ENCODE measurements at regions not wholly inside any gene's neighbourhood (a gene's known extent, or its start where the extent isn't known, plus 50 kb on each side); places are given as distances from the start of the nearest gene placed in this dataset.

GRCh38 chr6:141867767-141868166, 265.0 kb upstream of the GJE1 start:
- no peak for TF ChIP-seq CTCF (IDR thresholded peaks at IDR 0.05; ENCODE audit: borderline replicate concordance, control extremely low read depth, extremely low read depth, insufficient read depth, missing control alignments)
- no peak for DNase-seq (ENCODE audit: low spot score)
- in situ Hi-C loops (cut with MboI; ENCODE audit: low sequenced_read_pairs, unreplicated experiment) = no loop called here

GRCh38 chr6:141866731-141867497, 265.8 kb upstream of the GJE1 start:
- DNase-seq (ENCODE audit: low spot score) = no peak
- no peak for TF ChIP-seq CTCF (IDR thresholded peaks at IDR 0.05; ENCODE audit: borderline replicate concordance, control extremely low read depth, extremely low read depth, insufficient read depth, missing control alignments)
- in situ Hi-C loops (cut with MboI; ENCODE audit: low sequenced_read_pairs, unreplicated experiment) = no loop called here

GRCh38 chr6:141851063-141851462, 281.7 kb upstream of the GJE1 start:
- in situ Hi-C loops (cut with MboI; ENCODE audit: low sequenced_read_pairs, unreplicated experiment) = no loop called here
- DNase-seq (ENCODE audit: low spot score) = no peak
- TF ChIP-seq CTCF (IDR thresholded peaks at IDR 0.05; ENCODE audit: borderline replicate concordance, control extremely low read depth, extremely low read depth, insufficient read depth, missing control alignments) = no peak

GRCh38 chr6:141848029-141848890, 284.5 kb upstream of the GJE1 start:
- no peak for TF ChIP-seq CTCF (IDR thresholded peaks at IDR 0.05; ENCODE audit: borderline replicate concordance, control extremely low read depth, extremely low read depth, insufficient read depth, missing control alignments)
- in situ Hi-C loops (cut with MboI; ENCODE audit: low sequenced_read_pairs, unreplicated experiment) = no loop called here
- no peak for DNase-seq (ENCODE audit: low spot score)

GRCh38 chr6:141846639-141847038, 286.1 kb upstream of the GJE1 start:
- no peak for DNase-seq (ENCODE audit: low spot score)
- no peak for TF ChIP-seq CTCF (IDR thresholded peaks at IDR 0.05; ENCODE audit: borderline replicate concordance, control extremely low read depth, extremely low read depth, insufficient read depth, missing control alignments)
- in situ Hi-C loops (cut with MboI; ENCODE audit: low sequenced_read_pairs, unreplicated experiment) = no loop called here

- DNase-seq (ENCODE audit: low spot score) = no peak
- in situ Hi-C loops (cut with MboI; ENCODE audit: low sequenced_read_pairs, unreplicated experiment) = no loop called here
- no peak for TF ChIP-seq CTCF (IDR thresholded peaks at IDR 0.05; ENCODE audit: borderline replicate concordance, control extremely low read depth, extremely low read depth, insufficient read depth, missing control alignments)
These were observed 289.4 kb upstream of the GJE1 start for GRCh38 chr6:141843178-141843834.
